Stimulated activated CD4-positive, alpha-beta T cell treated with anti-CD3 and anti-CD28 coated beads, Interleukin-1b, Interleukin-23, amount 100 ng/mL, for 1 hour (primary cell): ENCODE measurements at regions not wholly inside any gene's neighbourhood (a gene's known extent, or its start where the extent isn't known, plus 50 kb on each side); places are given as distances from the start of the nearest gene placed in this dataset.

Experiments used
- DNase-seq, 2 donors: peaks; one replicate each; pipeline ENCODE4 v3.0.0-alpha.2; 2020; ENCODE audit warnings: low read depth in 2 of 2

DNA sequence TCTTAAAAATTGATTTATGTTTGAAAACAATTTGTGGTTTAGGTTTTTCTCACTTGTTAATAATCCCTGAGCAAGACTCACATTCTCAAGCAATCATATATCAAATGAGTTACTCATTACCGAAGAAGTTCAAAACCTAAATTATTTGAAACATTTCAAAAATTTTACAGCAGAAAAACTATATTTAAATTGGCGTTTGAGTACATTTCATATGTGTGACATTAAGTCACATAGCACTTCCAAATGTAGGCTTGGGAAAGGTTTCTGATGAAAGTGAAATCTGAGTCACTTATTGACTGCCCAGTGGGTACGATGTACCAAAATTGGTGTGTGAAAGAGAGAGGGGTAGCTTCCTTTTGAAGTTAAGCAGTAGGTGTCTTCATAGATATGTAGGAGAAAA lies 411.4 kb upstream of the SGCD start:
- no peak for DNase-seq

- DNase-seq: no peak
These were observed 407.8 kb upstream of the SGCD start for GRCh38 chr5:155919126-155919525.

DNA sequence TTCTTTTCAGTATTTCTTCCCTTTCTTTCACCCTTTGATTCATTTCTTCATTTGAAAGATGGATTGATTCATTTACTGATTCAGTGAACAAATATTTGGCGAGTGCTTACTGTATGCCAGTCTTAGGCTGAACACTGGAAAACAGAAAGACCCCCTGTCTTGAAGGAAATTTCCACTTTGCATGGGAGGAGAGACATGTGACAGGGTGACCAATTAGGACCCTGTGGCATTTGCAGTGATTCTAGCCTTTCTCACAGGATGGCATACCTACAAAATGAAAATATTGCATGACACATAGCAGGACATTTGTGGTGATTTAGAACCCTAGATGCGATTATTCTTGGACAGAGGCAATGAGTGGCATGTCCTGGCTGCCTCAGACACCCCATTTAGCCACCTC lies 407.2 kb upstream of the SGCD start:
- DNase-seq: no peak

GRCh38 chr5:155921621-155922020 lies 405.3 kb upstream of the SGCD start:
- DNase-seq: no peak

GRCh38 chr5:155923784-155924183 lies 403.2 kb upstream of the SGCD start:
- DNase-seq: no peak

GRCh38 chr5:155926031-155926430 lies 400.9 kb upstream of the SGCD start:
- DNase-seq: no peak

DNA sequence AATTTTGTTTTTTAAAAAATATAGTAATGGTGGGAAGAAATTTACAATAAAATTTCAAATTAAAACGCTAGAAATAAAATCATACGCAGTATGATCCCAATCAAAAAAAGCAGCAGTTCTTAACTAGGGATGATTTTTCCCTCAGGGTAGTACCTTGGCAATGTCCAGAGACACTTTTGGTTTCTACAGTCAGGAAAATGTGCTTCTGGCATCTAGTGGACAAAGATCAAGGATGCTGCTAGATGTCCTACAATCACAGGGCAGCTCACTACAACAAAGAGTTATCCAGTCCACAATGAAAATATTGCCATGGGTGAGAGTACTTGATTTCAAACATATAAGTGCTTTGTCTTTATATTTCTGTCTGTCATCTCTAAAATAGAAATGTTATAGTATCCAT lies 400.2 kb upstream of the SGCD start:
- no peak for DNase-seq

- DNase-seq: no peak
These were observed 397.9 kb upstream of the SGCD start for GRCh38 chr5:155929112-155929511.

DNA sequence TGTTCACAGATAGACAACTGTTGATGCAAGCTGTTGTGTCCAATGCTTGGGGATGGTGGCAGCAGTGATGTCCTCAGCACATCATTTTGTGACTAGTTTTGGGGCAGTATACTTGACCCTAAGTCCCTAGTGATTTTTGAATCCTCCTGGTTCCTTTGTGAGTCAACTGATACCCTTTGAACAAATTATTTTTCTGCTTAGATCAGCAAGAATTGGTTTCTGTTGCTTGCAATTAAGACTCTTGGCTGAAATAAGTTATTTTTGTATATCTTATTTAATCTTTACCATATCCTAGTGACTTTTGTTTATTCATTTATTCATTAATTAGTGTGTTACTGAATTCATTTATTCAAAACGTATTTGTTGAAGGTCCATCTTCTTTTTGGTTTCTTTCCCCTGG lies 392.0 kb upstream of the SGCD start:
- DNase-seq: no peak

- DNase-seq: no peak
These were observed 391.2 kb upstream of the SGCD start for GRCh38 chr5:155935723-155936122.

- no peak for DNase-seq
These were observed 390.2 kb upstream of the SGCD start for GRCh38 chr5:155936520-155937406.

- DNase-seq: no peak
These were observed 388.9 kb upstream of the SGCD start for GRCh38 chr5:155938051-155938450.

GRCh38 chr5:155941340-155941739 lies 385.6 kb upstream of the SGCD start:
- no peak for DNase-seq

GRCh38 chr5:155943516-155944407 lies 383.2 kb upstream of the SGCD start:
- peak in 1 of 2 donors; percentile 1 for DNase-seq

- DNase-seq: no peak
These were observed 379.4 kb upstream of the SGCD start for GRCh38 chr5:155947394-155948062.

GRCh38 chr5:155948576-155948975 lies 378.4 kb upstream of the SGCD start:
- no peak for DNase-seq

DNA sequence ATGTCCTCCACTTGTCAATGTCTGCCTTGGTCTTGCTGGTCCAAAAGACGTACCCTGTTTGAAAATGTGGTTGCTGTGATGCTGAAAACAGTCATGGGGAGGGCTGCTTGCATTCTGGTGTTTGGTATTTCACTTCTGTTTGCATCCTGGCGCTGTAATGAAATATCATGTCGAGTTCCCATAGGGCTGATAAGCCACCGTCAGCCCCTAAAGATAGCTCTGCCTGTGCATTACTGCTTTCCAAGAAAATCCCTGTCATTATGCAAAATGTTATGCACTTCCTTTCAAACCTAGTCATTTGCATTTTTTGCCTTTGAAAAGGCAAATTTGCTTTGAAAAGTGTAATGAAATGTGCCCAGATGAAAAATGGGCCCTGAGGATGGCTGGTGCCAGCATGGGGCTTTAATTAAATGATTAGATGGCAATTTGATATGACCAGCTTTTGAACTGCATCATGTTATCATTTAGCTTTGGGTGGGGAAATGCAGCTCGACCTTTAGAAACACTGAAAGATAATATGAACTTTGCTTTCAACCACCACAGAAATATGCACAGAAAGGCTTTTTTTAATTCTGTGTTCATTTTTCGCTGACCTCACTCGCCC lies 374.4 kb upstream of the SGCD start:
- no peak for DNase-seq

GRCh38 chr5:155953335-155953734 lies 373.6 kb upstream of the SGCD start:
- DNase-seq: no peak

DNA sequence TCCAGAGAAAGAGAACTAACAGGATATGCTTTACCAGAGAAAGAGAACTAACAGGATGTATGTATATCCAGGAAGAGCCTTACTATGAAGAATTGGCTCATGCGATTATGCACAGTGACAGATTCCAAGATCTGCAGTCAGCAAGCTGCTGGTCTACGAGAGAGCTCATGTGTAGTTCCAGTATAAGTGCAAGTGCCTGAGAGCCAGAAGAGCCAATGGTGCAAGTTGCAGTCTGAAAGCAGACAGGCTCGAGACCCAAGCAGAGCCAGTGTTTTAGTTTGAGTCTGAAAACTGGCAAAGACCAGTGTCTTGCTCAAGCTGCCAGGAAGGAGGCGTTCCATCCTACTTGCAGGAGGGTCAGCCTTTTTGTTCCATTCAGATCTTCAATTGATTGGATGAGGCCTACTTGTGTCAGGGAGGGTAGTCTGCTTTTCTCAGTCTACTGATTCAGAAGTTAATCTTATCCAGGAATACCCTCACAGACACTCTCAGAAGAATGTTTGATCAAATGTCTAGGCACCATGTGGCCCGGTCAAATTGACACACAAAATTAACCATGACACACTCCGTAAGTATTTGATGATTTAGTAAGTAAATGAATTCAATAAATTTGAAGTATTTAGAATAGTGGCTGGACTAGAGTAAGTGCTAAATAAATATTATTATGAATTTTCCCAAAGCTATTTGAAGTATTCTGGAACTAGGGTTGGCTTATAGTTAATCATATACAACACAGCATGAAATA lies 372.1 kb upstream of the SGCD start:
- DNase-seq: no peak

GRCh38 chr5:155957884-155958283 lies 369.1 kb upstream of the SGCD start:
- DNase-seq: no peak

GRCh38 chr5:155959082-155959481 lies 367.9 kb upstream of the SGCD start:
- no peak for DNase-seq
